SU-DHL-6 (cell line): ENCODE measurements at regions not wholly inside any gene's neighbourhood (a gene's known extent, or its start where the extent isn't known, plus 50 kb on each side); places are given as distances from the start of the nearest gene placed in this dataset.

Experiments
- EZH2phosphoT487 ChIP-seq: fragments of 200-600 bp; sonication (generic), shearing (Covaris generic); conservative IDR thresholded peaks from 2 replicates; pipeline ENCODE4 v1.6.1; 2018; ENCODE audit warnings: mild to moderate bottlenecking, antibody characterized with exemption, low read length, moderate library complexity, mixed read lengths
- TF ChIP-seq, protein P1 (sequence below): fragments of 200-600 bp; sonication (generic); IDR thresholded peaks from one replicate; pipeline ENCODE4 v1.5.1; 2017; ENCODE audit warnings: antibody characterized with exemption, mild to moderate bottlenecking, low read length, moderate library complexity; ENCODE audit not compliant: insufficient read depth, poor library complexity, severe bottlenecking

DNA sequence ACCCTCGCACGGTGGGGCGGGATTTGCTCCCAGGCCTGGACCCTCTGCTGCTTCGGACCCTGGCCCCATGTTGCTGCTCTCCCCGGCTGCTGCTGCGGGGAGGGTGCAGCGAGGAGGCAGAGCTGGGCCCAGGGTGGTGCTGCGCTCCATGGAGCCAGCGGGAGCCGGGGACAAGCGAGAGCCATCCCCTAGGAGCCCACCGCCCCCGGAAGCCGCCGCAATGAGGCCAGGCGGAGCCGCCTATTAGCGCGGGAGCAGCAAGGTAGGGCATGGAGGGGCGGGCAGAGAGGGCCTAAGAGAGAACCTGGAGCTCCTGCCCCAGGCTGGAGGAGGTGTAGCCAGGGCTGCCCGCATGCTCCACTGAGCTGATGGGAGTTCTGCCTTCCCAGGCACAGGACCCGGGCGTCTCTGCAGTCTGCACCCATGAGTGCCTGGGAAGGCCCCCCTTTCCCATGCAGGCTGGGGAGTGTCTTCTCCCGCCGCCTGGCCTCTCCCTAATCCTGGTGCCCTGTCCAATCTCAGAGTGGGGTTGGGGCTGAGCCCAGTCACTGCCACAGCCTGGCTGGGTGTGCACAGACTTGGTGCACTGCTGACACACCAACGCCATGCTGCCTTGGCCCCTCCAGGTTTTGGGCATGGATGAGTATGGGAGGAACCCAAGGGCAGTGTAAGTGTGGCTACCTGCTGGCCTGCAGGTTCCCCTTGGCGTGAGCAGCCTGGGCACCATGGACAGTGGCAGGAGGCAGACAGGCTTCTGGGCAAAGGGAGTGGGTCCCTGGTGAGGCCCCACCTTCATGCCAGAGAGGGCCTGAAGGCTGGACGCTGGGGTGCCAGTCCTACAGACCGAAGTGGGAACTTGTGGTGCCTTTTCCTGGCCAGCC lies 360.6 kb upstream of the MAP3K7 start:
- TF ChIP-seq, protein P1, sequence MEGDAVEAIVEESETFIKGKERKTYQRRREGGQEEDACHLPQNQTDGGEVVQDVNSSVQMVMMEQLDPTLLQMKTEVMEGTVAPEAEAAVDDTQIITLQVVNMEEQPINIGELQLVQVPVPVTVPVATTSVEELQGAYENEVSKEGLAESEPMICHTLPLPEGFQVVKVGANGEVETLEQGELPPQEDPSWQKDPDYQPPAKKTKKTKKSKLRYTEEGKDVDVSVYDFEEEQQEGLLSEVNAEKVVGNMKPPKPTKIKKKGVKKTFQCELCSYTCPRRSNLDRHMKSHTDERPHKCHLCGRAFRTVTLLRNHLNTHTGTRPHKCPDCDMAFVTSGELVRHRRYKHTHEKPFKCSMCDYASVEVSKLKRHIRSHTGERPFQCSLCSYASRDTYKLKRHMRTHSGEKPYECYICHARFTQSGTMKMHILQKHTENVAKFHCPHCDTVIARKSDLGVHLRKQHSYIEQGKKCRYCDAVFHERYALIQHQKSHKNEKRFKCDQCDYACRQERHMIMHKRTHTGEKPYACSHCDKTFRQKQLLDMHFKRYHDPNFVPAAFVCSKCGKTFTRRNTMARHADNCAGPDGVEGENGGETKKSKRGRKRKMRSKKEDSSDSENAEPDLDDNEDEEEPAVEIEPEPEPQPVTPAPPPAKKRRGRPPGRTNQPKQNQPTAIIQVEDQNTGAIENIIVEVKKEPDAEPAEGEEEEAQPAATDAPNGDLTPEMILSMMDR = no peak
- no peak for TF ChIP-seq EZH2phosphoT487
